ENCODE measurements at regions not wholly inside any gene's neighbourhood (a gene's known extent, or its start where the extent isn't known, plus 50 kb on each side); places are given as distances from the start of the nearest gene placed in this dataset.

- no peaks in the 10 kb centered on the region for H3K36me3 ChIP-seq (ENCODE audit: insufficient read depth, low read length)
- H3K4me1 ChIP-seq (ENCODE audit: control insufficient read depth, insufficient read depth, low read length, unreplicated experiment) = peaks cover 17% of the 10 kb centered on the region
- H3K27me3 ChIP-seq (ENCODE audit: insufficient read depth, low read length) = no peaks in the 10 kb centered on the region
- H2AFZ ChIP-seq (ENCODE audit: low read length, unreplicated experiment) = no peak overlapping the region
- H3K4me3 ChIP-seq (ENCODE audit: low read depth, low read length) = no peak overlapping the region
- no peak overlapping the region for H3K27ac ChIP-seq (ENCODE audit: low read depth, low read length)
- H3K79me2 ChIP-seq (ENCODE audit: control insufficient read depth, insufficient read depth, low read length, unreplicated experiment) = no peaks in the 10 kb centered on the region
These were observed 559.1 kb downstream of the MN1 start for GRCh38 chr22:27242474-27242873.

GRCh38 chr22:27242917-27243589, 558.5 kb downstream of the MN1 start:
- peaks cover 21% of the 10 kb centered on the region for H3K4me1 ChIP-seq (ENCODE audit: control insufficient read depth, insufficient read depth, low read length, unreplicated experiment)
- H2AFZ ChIP-seq (ENCODE audit: low read length, unreplicated experiment) = no peak overlapping the region
- H3K79me2 ChIP-seq (ENCODE audit: control insufficient read depth, insufficient read depth, low read length, unreplicated experiment) = no peaks in the 10 kb centered on the region

GRCh38 chr22:27244328-27244727, 557.2 kb downstream of the MN1 start:
- Histone ChIP-seq H3K79me2 (ENCODE audit: control insufficient read depth, insufficient read depth, low read length, unreplicated experiment) (no peaks in the 10 kb centered on the region), H2AFZ (ENCODE audit: low read length, unreplicated experiment) (no peak overlapping the region), H3K4me1 (ENCODE audit: control insufficient read depth, insufficient read depth, low read length, unreplicated experiment) (peaks cover 19% of the 10 kb centered on the region), H3K27ac (ENCODE audit: low read depth, low read length) (no peak overlapping the region), H3K27me3 (ENCODE audit: insufficient read depth, low read length) (no peaks in the 10 kb centered on the region), H3K4me3 (ENCODE audit: low read depth, low read length) (no peak overlapping the region), H3K36me3 (ENCODE audit: insufficient read depth, low read length) (no peaks in the 10 kb centered on the region)

More at GRCh38 chr22:27242917-27243589, 558.5 kb downstream of the MN1 start:
- Histone ChIP-seq H3K36me3 (ENCODE audit: insufficient read depth, low read length) (no peaks in the 10 kb centered on the region), H3K27me3 (ENCODE audit: insufficient read depth, low read length) (no peaks in the 10 kb centered on the region), H3K27ac (ENCODE audit: low read depth, low read length) (no peak overlapping the region), H3K4me3 (ENCODE audit: low read depth, low read length) (no peak overlapping the region)

- Histone ChIP-seq H3K4me1 (ENCODE audit: control insufficient read depth, insufficient read depth, low read length, unreplicated experiment) (peaks cover 12% of the 10 kb centered on the region), H3K27me3 (ENCODE audit: insufficient read depth, low read length) (no peaks in the 10 kb centered on the region), H3K79me2 (ENCODE audit: control insufficient read depth, insufficient read depth, low read length, unreplicated experiment) (no peaks in the 10 kb centered on the region), H3K36me3 (ENCODE audit: insufficient read depth, low read length) (no peaks in the 10 kb centered on the region), H2AFZ (ENCODE audit: low read length, unreplicated experiment) (no peak overlapping the region), H3K27ac (ENCODE audit: low read depth, low read length) (no peak overlapping the region), H3K4me3 (ENCODE audit: low read depth, low read length) (no peak overlapping the region)
These were observed 556.5 kb downstream of the MN1 start for GRCh38 chr22:27245056-27245455.

GRCh38 chr22:27246558-27246957, 555.0 kb downstream of the MN1 start:
- H3K27ac ChIP-seq (ENCODE audit: low read depth, low read length) = no peak overlapping the region
- H3K4me1 ChIP-seq (ENCODE audit: control insufficient read depth, insufficient read depth, low read length, unreplicated experiment) = peaks cover 8% of the 10 kb centered on the region
- no peaks in the 10 kb centered on the region for H3K27me3 ChIP-seq (ENCODE audit: insufficient read depth, low read length)
- H2AFZ ChIP-seq (ENCODE audit: low read length, unreplicated experiment) = no peak overlapping the region
- no peaks in the 10 kb centered on the region for H3K36me3 ChIP-seq (ENCODE audit: insufficient read depth, low read length)
- H3K79me2 ChIP-seq (ENCODE audit: control insufficient read depth, insufficient read depth, low read length, unreplicated experiment) = no peaks in the 10 kb centered on the region
- no peak overlapping the region for H3K4me3 ChIP-seq (ENCODE audit: low read depth, low read length)

GRCh38 chr22:27247701-27248434, 553.7 kb downstream of the MN1 start:
- Histone ChIP-seq H3K4me1 (ENCODE audit: control insufficient read depth, insufficient read depth, low read length, unreplicated experiment) (peaks cover 16% of the 10 kb centered on the region), H2AFZ (ENCODE audit: low read length, unreplicated experiment) (peak overlapping the region; percentile 25), H3K36me3 (ENCODE audit: insufficient read depth, low read length) (no peaks in the 10 kb centered on the region), H3K27me3 (ENCODE audit: insufficient read depth, low read length) (no peaks in the 10 kb centered on the region), H3K4me3 (ENCODE audit: low read depth, low read length) (no peak overlapping the region), H3K79me2 (ENCODE audit: control insufficient read depth, insufficient read depth, low read length, unreplicated experiment) (no peaks in the 10 kb centered on the region), H3K27ac (ENCODE audit: low read depth, low read length) (no peak overlapping the region)

- Histone ChIP-seq H2AFZ (ENCODE audit: low read length, unreplicated experiment) (no peak overlapping the region), H3K27me3 (ENCODE audit: insufficient read depth, low read length) (no peaks in the 10 kb centered on the region), H3K27ac (ENCODE audit: low read depth, low read length) (no peak overlapping the region), H3K36me3 (ENCODE audit: insufficient read depth, low read length) (no peaks in the 10 kb centered on the region), H3K4me3 (ENCODE audit: low read depth, low read length) (no peak overlapping the region), H3K4me1 (ENCODE audit: control insufficient read depth, insufficient read depth, low read length, unreplicated experiment) (peaks cover 16% of the 10 kb centered on the region), H3K79me2 (ENCODE audit: control insufficient read depth, insufficient read depth, low read length, unreplicated experiment) (no peaks in the 10 kb centered on the region)
These were observed 551.1 kb downstream of the MN1 start for GRCh38 chr22:27250418-27250817.

GRCh38 chr22:27250886-27251285, 550.7 kb downstream of the MN1 start:
- no peaks in the 10 kb centered on the region for H3K27me3 ChIP-seq (ENCODE audit: insufficient read depth, low read length)
- no peaks in the 10 kb centered on the region for H3K36me3 ChIP-seq (ENCODE audit: insufficient read depth, low read length)
- no peak overlapping the region for H2AFZ ChIP-seq (ENCODE audit: low read length, unreplicated experiment)
- H3K79me2 ChIP-seq (ENCODE audit: control insufficient read depth, insufficient read depth, low read length, unreplicated experiment) = no peaks in the 10 kb centered on the region
- no peak overlapping the region for H3K4me3 ChIP-seq (ENCODE audit: low read depth, low read length)
- no peak overlapping the region for H3K27ac ChIP-seq (ENCODE audit: low read depth, low read length)
- peaks cover 16% of the 10 kb centered on the region for H3K4me1 ChIP-seq (ENCODE audit: control insufficient read depth, insufficient read depth, low read length, unreplicated experiment)

GRCh38 chr22:27251563-27251962, 550.0 kb downstream of the MN1 start:
- Histone ChIP-seq H3K27me3 (ENCODE audit: insufficient read depth, low read length) (no peaks in the 10 kb centered on the region), H3K36me3 (ENCODE audit: insufficient read depth, low read length) (no peaks in the 10 kb centered on the region), H3K79me2 (ENCODE audit: control insufficient read depth, insufficient read depth, low read length, unreplicated experiment) (no peaks in the 10 kb centered on the region), H3K4me3 (ENCODE audit: low read depth, low read length) (no peak overlapping the region), H3K4me1 (ENCODE audit: control insufficient read depth, insufficient read depth, low read length, unreplicated experiment) (peaks cover 16% of the 10 kb centered on the region), H3K27ac (ENCODE audit: low read depth, low read length) (no peak overlapping the region), H2AFZ (ENCODE audit: low read length, unreplicated experiment) (no peak overlapping the region)

GRCh38 chr22:27252282-27253049, 549.1 kb downstream of the MN1 start:
- Histone ChIP-seq H3K79me2 (ENCODE audit: control insufficient read depth, insufficient read depth, low read length, unreplicated experiment) (no peaks in the 10 kb centered on the region), H2AFZ (ENCODE audit: low read length, unreplicated experiment) (no peak overlapping the region), H3K27me3 (ENCODE audit: insufficient read depth, low read length) (no peaks in the 10 kb centered on the region), H3K27ac (ENCODE audit: low read depth, low read length) (peak overlapping the region; percentile 31; the same call in 1 of the 2 replicates), H3K4me3 (ENCODE audit: low read depth, low read length) (no peak overlapping the region), H3K36me3 (ENCODE audit: insufficient read depth, low read length) (no peaks in the 10 kb centered on the region), H3K4me1 (ENCODE audit: control insufficient read depth, insufficient read depth, low read length, unreplicated experiment) (peaks cover 12% of the 10 kb centered on the region)
